22Rv1 (cell line): ENCODE measurements at regions not wholly inside any gene's neighbourhood (a gene's known extent, or its start where the extent isn't known, plus 50 kb on each side); places are given as distances from the start of the nearest gene placed in this dataset.

Experiments used
- ZFX ChIP-seq: fragments of 450-650 bp; IDR thresholded peaks from 2 replicates; pipeline ENCODE4 v1.6.1; 2017; ENCODE audit warnings: antibody characterized with exemption, borderline replicate concordance
- TF ChIP-seq, protein P1 (sequence below): fragments of 450-650 bp; IDR thresholded peaks from 2 replicates; pipeline ENCODE4 v1.5.1; 2017; ENCODE audit warnings: mild to moderate bottlenecking

DNA sequence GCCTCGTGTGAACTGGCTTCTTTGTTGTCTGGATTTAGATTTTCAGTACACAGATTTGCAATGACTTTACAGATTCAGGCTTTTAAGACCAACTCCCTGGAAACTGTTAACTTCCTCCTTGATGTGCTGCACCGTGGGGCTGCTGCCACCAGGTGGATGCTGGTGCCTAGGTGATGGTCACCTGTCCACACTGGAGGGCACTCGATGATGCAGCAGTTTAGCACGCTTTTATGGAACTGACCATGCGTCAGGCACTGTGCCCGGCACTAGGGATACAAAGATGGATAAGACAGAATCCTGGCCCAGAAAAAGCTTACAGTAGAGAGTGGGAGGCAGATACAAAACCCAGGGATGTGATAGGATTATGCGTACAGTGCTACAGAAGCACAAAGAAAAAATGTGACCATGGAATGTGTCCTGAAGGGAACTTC is 180.7 kb downstream of the CEP135 start:
- TF ChIP-seq, protein P1, sequence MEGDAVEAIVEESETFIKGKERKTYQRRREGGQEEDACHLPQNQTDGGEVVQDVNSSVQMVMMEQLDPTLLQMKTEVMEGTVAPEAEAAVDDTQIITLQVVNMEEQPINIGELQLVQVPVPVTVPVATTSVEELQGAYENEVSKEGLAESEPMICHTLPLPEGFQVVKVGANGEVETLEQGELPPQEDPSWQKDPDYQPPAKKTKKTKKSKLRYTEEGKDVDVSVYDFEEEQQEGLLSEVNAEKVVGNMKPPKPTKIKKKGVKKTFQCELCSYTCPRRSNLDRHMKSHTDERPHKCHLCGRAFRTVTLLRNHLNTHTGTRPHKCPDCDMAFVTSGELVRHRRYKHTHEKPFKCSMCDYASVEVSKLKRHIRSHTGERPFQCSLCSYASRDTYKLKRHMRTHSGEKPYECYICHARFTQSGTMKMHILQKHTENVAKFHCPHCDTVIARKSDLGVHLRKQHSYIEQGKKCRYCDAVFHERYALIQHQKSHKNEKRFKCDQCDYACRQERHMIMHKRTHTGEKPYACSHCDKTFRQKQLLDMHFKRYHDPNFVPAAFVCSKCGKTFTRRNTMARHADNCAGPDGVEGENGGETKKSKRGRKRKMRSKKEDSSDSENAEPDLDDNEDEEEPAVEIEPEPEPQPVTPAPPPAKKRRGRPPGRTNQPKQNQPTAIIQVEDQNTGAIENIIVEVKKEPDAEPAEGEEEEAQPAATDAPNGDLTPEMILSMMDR = peak; percentile 63
- no peak for TF ChIP-seq ZFX
